ENCODE measurements at regions not wholly inside any gene's neighbourhood (a gene's known extent, or its start where the extent isn't known, plus 50 kb on each side); places are given as distances from the start of the nearest gene placed in this dataset.
A peak's percentile ranks its signal among the peaks of the same experiment; 100 is the strongest.
"Not testable (repeated sequence)": the region's sequence is repeated elsewhere in the genome, so short reads cannot be mapped to it uniquely, and the experiment has no call there.

DNA sequence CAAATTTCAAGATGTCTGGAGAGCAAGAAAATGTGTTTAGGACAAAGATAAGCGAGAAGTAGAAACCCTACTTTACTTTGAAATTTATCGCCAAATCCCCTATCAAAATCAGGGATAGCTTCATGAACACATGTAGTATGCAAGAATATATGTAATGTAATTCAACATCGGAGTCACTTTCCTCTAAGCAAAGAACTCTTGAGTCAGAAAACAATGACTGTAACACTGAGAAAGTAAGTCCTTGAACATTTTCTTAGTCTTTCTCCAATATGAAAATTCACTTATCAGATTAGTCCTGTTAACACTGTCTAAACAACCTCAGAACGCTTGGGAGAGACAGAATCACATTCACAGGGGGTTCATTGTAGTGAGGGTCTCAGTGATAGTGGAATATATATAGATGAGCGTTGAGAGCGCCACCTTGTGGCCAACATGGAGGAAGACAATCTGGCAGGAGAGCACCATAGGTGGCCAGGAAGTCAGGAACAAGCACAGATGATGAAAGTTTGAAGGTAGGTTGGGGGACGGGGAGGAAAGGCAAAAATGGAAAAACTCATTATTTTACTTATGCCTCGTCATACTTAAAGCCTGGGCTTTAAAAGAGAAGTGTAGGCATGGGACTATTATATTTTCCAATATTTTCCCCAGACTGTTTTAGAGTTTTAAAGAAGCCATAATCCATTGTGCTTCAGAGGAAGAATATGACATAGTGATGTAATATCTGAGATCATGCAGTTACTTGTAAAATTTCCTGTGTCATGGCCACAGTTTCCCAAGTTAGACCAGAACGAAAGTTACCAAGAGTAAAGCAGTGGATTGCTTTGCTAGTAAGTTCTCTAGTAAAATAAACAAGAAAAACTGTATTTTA, 115.5 kb upstream of the GNAI1 start:
- TF ChIP-seq, protein P1, sequence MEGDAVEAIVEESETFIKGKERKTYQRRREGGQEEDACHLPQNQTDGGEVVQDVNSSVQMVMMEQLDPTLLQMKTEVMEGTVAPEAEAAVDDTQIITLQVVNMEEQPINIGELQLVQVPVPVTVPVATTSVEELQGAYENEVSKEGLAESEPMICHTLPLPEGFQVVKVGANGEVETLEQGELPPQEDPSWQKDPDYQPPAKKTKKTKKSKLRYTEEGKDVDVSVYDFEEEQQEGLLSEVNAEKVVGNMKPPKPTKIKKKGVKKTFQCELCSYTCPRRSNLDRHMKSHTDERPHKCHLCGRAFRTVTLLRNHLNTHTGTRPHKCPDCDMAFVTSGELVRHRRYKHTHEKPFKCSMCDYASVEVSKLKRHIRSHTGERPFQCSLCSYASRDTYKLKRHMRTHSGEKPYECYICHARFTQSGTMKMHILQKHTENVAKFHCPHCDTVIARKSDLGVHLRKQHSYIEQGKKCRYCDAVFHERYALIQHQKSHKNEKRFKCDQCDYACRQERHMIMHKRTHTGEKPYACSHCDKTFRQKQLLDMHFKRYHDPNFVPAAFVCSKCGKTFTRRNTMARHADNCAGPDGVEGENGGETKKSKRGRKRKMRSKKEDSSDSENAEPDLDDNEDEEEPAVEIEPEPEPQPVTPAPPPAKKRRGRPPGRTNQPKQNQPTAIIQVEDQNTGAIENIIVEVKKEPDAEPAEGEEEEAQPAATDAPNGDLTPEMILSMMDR (conservative IDR thresholded peaks at IDR 0.05; ENCODE audit: low read depth, low read length), result peak; percentile 86
- H3K4me3 ChIP-seq (ENCODE audit: low read length), result no peak overlapping the region
- no peak for DNase-seq (ENCODE audit: low read depth)

DNA sequence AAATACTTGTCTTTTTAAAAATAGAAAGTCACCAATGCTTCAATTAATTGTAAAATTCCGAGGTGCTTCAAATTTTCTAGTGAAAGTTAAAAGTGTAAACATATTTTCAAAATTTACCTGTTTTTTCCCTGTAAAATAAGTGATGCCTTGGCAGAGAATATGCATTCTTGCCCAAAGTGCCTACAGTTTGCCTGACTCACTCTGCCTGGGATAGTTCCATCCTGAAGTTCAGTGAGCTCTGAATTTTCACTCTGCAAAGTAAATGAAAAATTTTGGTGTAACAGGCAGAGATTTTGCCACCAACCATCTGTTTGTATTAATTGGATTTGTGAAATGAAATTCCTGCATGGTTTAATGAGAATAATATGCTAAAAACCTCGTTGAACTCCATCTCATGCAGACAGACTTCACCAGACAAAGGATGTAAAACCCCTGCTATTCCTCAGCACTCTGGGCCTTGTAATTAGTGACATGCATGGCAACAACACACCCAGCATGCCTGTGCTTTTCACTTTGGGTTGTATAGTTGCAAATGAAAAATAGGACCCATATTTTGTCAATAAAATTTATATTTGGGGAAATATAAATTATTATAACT, 117.4 kb upstream of the GNAI1 start:
- TF ChIP-seq, protein P1 (conservative IDR thresholded peaks at IDR 0.05; ENCODE audit: low read depth, low read length), result no peak
- no peak overlapping the region for H3K4me3 ChIP-seq (ENCODE audit: low read length)
- DNase-seq (ENCODE audit: low read depth), result no peak

DNA sequence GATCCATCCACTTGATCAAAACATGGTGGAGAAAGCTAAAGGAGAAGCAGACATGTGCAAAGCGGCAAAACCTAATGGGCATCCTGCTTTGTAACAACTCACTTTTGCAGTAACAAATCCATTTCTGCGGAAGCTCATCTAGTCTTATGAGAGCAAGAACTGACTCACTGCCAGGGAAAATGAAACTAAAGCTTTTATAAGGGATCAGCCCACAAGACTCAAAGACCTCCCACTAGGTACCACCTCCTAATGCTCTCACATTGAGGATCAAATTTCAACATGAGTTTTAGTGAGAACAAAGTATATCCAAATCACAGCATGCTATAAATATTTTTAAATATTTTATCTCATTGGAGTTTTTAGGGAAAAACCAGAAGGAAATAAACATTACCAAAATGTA, 120.1 kb upstream of the GNAI1 start:
- TF ChIP-seq, protein P1 (conservative IDR thresholded peaks at IDR 0.05; ENCODE audit: low read depth, low read length), result no peak
- DNase-seq (ENCODE audit: low read depth), result peak; percentile 44
- no peak overlapping the region for H3K4me3 ChIP-seq (ENCODE audit: low read length)

DNA sequence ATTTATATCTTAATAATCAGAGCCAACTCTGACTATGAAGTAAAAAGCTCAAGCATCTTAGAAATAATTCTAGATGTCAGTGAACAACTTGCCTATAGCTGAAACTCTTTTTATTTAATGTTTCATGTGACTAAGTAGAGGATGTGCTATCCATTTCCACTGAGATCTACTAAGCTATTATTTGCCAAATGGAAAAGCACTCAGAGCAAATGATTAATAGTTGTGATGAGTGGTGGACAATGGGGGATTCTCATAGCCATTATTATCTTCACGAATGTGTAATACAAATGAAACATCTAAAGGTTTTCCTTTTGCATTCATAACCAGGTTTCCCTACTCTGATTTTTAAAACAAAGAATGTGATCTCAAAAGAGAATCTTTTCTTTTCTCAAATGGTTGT, 126.6 kb upstream of the GNAI1 start:
- DNase-seq (ENCODE audit: low read depth), result no peak
- no peak overlapping the region for H3K4me3 ChIP-seq (ENCODE audit: low read length)
- TF ChIP-seq, protein P1 (conservative IDR thresholded peaks at IDR 0.05; ENCODE audit: low read depth, low read length), result no peak

DNA sequence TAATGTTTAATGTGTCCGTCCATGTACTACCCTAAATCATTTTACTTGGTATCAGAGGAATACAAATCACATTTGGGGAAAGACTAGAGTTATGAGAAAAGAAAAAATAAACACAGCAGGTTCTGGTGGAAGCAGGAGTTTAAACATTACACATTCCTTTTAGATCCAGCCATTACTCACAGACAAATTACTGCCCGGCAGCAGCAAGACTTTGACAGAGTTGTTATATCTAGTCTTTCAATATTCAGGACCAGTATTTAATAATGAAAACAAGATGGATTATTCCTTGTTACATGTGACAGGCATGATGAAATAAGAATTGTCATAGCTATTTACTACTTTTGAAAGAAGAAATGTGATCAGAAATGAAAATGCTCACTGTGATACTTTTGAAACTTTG, 131.8 kb upstream of the GNAI1 start:
- TF ChIP-seq, protein P1 (conservative IDR thresholded peaks at IDR 0.05; ENCODE audit: low read depth, low read length), result no peak
- DNase-seq (ENCODE audit: low read depth), result no peak
- H3K4me3 ChIP-seq (ENCODE audit: low read length), result no peak overlapping the region

DNA sequence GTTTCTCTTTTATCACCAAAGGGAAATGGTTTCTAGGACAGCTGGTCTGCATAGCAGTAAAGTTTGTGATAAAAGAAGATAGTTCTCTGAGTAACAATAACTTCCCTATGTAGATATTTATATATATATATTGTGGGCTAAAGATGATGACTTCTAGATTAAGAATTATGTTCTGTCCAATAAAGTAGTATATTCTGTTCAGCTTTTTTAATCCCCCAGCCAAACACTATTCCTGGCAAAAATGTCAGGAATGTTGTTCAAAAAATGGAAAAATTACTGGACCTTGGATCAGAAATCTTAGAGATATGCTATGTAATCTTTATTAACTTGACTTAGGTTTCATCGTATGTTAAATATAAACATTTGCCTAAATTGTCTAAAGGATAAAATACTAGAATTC, 136.3 kb upstream of the GNAI1 start:
- TF ChIP-seq, protein P1 (conservative IDR thresholded peaks at IDR 0.05; ENCODE audit: low read depth, low read length), result no peak
- no peak overlapping the region for H3K4me3 ChIP-seq (ENCODE audit: low read length)
- no peak for DNase-seq (ENCODE audit: low read depth)

DNA sequence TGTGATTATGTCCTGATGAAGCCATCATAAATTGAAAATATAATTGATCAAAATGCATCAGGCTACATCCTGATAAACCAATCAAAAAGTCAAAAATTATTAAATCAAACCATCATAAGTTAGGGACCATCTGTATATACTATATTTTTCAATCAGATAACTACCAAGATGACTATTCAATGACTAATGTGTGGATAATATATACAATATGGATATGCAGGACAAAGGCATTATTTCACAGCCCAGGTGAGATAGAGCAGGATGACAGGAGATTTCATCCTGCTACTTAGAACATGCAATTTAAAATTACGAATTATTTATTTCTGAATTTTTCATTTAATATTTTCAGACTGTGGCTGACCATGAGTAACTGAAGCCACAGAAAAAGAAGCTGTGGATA, 137.3 kb upstream of the GNAI1 start:
- no peak for DNase-seq (ENCODE audit: low read depth)

DNA sequence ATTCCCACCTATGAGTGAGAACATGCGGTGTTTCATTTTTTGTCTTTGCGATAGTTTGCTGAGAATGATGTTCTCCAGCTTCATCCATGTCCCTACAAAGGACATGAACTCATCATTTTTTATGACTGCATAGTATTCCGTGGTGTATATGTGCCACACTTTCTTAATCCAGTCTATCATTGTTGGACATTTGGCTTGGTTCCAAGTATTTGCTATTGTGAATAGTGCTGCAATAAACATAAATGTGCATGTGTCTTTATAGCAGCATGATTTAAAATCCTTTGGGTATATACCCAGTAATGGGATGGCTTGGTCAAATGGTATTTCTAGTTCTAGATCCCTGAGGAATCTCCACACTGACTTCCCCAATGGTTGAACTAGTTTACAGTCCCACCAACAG, 138.9 kb upstream of the GNAI1 start:
- H3K4me3 ChIP-seq (ENCODE audit: low read length), result not testable (repeated sequence)

More for the DNA sequence above, 137.3 kb upstream of the GNAI1 start:
- TF ChIP-seq, protein P1 (conservative IDR thresholded peaks at IDR 0.05; ENCODE audit: low read depth, low read length), result no peak
- H3K4me3 ChIP-seq (ENCODE audit: low read length), result no peak overlapping the region

More for the DNA sequence above, 138.9 kb upstream of the GNAI1 start:
- DNase-seq (ENCODE audit: low read depth), result not testable (repeated sequence)
